Peyer's patch (tissue), 4 donors: ENCODE measurements at regions not wholly inside any gene's neighbourhood (a gene's known extent, or its start where the extent isn't known, plus 50 kb on each side); places are given as distances from the start of the nearest gene placed in this dataset.

Experiments used
- DNase-seq, 3 donors: peaks; one replicate each; pipeline ENCODE4 v3.0.0-alpha.2; 2017 to 2019
- H3K27ac ChIP-seq, 4 donors: fragments of 200-600 bp; sonication (generic); one replicate each; pipeline ENCODE4 v1.5.1; 2016 to 2019
- H3K27me3 ChIP-seq, 2 donors: fragments of 200-600 bp; sonication (generic); one replicate each; pipeline ENCODE4 v1.5.1; 2019
- H3K36me3 ChIP-seq, 3 donors: fragments of 200-600 bp; sonication (generic); one replicate each; pipeline ENCODE4 v1.5.1; 2016 to 2019
- H3K4me1 ChIP-seq, 4 donors: fragments of 200-600 bp; sonication (generic); one replicate each; pipeline ENCODE4 v1.5.1; 2016 to 2019
- H3K4me3 ChIP-seq, 4 donors: fragments of 200-600 bp; sonication (generic); 1 replicate in 3 of 4; 2 replicates in 1 of 4; pipeline ENCODE4 v1.5.1; 2016 to 2019; ENCODE audit warnings: mild to moderate bottlenecking in 1 of 4
- H3K9me3 ChIP-seq, 4 donors: fragments of 200-600 bp; sonication (generic); one replicate each; pipeline ENCODE4 v1.5.1; 2016 to 2019; ENCODE audit warnings: mild to moderate bottlenecking in 1 of 4
- POLR2A ChIP-seq, 2 donors: fragments of 450-650 bp; IDR thresholded peaks; one replicate each; pipeline ENCODE4 v1.5.1; 2017; ENCODE audit warnings: antibody characterized with exemption in 2 of 2, mild to moderate bottlenecking in 2 of 2, moderate library complexity in 2 of 2
- TF ChIP-seq, protein P1 (sequence below), 6 experiments: fragments of 450-650 bp in 4 of 6; fragments of 200-600 bp in 2 of 6; sonication (generic) in 1 of 6; IDR thresholded peaks; one replicate each; pipeline ENCODE4 v1.5.1; 2017 to 2019; ENCODE audit warnings: antibody characterized with exemption in 6 of 6, mild to moderate bottlenecking in 3 of 6, moderate library complexity in 1 of 6

DNA sequence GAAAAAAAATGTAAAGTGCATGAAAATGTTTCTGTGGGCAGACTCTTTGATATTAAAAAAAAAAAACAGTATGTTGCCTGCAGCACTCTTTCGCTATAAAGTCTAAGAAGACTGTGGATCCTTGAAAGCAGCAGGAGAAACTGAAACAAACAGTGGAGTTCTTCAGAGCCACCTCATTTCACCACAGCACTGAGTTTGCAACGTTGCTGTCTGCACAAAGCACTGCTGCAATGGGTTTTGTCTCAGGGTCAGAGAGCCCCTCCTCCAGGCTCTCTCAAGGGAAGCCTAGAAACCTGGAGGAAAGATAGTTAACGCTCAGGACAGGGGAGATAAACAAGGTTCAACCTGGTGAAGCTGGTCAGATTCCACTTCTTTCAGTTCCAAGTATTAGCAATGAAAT lies 248.7 kb downstream of the EFNB2 start:
- H3K27ac ChIP-seq: no peak overlapping the region
- DNase-seq: no peak
- H3K9me3 ChIP-seq: no peaks in the 10 kb centered on the region
- H3K4me1 ChIP-seq: no peaks in the 10 kb centered on the region
- no peak for TF ChIP-seq POLR2A (IDR thresholded peaks at IDR 0.05)
- TF ChIP-seq, protein P1, sequence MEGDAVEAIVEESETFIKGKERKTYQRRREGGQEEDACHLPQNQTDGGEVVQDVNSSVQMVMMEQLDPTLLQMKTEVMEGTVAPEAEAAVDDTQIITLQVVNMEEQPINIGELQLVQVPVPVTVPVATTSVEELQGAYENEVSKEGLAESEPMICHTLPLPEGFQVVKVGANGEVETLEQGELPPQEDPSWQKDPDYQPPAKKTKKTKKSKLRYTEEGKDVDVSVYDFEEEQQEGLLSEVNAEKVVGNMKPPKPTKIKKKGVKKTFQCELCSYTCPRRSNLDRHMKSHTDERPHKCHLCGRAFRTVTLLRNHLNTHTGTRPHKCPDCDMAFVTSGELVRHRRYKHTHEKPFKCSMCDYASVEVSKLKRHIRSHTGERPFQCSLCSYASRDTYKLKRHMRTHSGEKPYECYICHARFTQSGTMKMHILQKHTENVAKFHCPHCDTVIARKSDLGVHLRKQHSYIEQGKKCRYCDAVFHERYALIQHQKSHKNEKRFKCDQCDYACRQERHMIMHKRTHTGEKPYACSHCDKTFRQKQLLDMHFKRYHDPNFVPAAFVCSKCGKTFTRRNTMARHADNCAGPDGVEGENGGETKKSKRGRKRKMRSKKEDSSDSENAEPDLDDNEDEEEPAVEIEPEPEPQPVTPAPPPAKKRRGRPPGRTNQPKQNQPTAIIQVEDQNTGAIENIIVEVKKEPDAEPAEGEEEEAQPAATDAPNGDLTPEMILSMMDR (IDR thresholded peaks at IDR 0.05): no peak
- no peaks in the 10 kb centered on the region for H3K36me3 ChIP-seq
- H3K27me3 ChIP-seq: no peaks in the 10 kb centered on the region
- H3K4me3 ChIP-seq: no peak overlapping the region

DNA sequence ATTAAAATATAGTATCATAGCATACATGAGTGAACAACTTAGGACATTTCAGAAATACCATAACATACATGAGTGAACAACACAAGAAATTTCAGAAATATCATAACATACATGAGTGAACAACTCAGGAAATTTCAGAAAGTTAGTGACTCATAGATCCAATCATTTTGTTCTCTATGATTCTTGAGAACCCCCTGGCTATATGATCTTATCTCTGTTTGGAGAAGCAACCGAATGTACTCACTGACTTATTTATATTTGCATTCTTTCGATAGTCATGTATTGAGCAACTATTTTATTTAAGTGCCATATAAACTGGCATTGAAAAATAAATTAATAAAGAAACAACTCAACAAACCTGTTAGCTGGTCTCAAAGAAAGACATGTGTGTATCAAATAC lies 251.1 kb downstream of the EFNB2 start:
- Histone ChIP-seq H3K36me3 (no peaks in the 10 kb centered on the region), H3K27ac (no peak overlapping the region), H3K4me1 (no peaks in the 10 kb centered on the region), H3K9me3 (no peaks in the 10 kb centered on the region), H3K27me3 (no peaks in the 10 kb centered on the region), H3K4me3 (no peak overlapping the region)
- no peak for TF ChIP-seq POLR2A (IDR thresholded peaks at IDR 0.05)
- TF ChIP-seq, protein P1 (IDR thresholded peaks at IDR 0.05): no peak
- DNase-seq: no peak

DNA sequence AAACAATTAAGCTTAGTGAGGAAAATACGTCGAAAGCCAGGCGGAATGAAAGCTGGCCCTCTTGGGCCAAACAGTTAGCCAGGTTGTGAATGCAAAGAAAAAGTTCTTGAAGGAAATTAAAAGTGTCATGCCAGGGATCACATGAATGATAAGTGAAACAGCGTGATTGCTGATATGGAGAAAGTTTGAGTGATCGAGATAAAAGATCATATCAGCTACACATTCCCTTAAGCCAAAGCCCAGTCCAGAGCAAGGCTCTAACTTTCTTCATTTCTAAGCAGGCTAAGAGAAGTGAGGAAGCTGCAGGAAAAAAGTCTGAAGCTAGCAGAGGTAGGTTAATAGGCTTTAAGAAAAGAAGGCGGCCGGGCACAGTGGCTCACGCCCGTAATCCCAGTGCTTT lies 254.0 kb downstream of the EFNB2 start:
- Histone ChIP-seq H3K9me3 (no peaks in the 10 kb centered on the region), H3K36me3 (no peaks in the 10 kb centered on the region), H3K27ac (no peak overlapping the region), H3K4me1 (no peaks in the 10 kb centered on the region), H3K27me3 (no peaks in the 10 kb centered on the region), H3K4me3 (no peak overlapping the region)
- no peak for DNase-seq
- TF ChIP-seq POLR2A (IDR thresholded peaks at IDR 0.05): no peak
- TF ChIP-seq, protein P1 (IDR thresholded peaks at IDR 0.05): no peak

DNA sequence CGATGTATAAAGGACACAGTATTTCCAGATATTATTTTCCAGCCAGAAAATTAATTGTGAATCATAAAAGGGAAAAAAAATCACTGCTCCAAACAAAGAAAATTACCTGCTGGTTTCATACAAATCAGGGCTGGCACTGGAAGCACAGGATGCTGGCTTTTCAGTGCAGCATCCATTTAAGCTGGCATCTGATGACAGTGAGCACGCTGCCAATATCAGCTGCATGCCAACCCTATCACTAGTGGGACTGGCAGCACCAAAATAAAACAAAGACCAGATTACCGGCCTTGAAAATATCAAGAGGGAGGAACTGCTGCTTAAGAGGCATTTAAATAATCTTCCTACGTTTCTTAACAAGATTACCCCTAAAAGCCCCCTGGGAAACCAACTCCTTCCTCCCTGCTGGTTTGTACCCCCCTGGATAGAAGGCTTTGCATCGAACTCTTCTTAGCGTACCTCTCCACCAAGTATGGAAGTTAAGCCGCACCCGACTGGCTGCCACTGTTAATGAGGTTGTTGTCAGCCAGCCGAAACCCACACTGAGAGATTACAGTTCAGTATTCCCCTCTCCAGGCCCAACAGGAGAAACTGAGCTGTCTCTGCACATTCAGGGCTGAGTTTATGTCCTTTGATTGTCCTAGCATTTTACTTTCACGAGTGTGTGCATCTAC lies 257.8 kb downstream of the EFNB2 start:
- H3K4me3 ChIP-seq: no peak overlapping the region

DNA sequence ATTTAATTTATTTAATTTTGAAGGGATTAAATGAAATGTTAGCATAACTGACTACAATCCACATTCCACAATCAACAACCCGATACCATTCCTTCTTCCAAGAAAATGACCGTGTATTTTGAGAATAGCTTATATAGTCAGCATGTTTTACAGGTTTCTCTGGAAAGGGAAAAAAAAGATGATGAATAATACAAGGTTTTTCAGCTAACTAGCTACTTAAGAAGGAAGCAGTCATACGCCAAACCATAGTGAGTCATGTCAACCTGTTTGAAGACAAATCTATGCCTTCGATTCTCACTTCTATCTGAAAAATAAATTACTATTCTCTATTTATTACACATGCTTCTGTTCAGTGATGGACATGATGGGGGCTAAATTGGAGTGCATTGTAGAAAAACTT lies 258.6 kb downstream of the EFNB2 start:
- no peak for DNase-seq
- TF ChIP-seq, protein P1 (IDR thresholded peaks at IDR 0.05): no peak
- no peaks in the 10 kb centered on the region for H3K27me3 ChIP-seq
- H3K4me3 ChIP-seq: no peak overlapping the region
- no peaks in the 10 kb centered on the region for H3K4me1 ChIP-seq
- H3K36me3 ChIP-seq: no peaks in the 10 kb centered on the region
- H3K9me3 ChIP-seq: no peaks in the 10 kb centered on the region
- no peak overlapping the region for H3K27ac ChIP-seq

More for the DNA sequence above, 257.8 kb downstream of the EFNB2 start:
- Histone ChIP-seq H3K27me3 (no peaks in the 10 kb centered on the region), H3K36me3 (no peaks in the 10 kb centered on the region), H3K4me1 (no peaks in the 10 kb centered on the region), H3K27ac (no peak overlapping the region), H3K9me3 (no peaks in the 10 kb centered on the region)
- TF ChIP-seq, protein P1 (IDR thresholded peaks at IDR 0.05): no peak
- no peak for TF ChIP-seq POLR2A (IDR thresholded peaks at IDR 0.05)
- DNase-seq: no peak
